ENCODE measurements at regions not wholly inside any gene's neighbourhood (a gene's known extent, or its start where the extent isn't known, plus 50 kb on each side); places are given as distances from the start of the nearest gene placed in this dataset.

DNA sequence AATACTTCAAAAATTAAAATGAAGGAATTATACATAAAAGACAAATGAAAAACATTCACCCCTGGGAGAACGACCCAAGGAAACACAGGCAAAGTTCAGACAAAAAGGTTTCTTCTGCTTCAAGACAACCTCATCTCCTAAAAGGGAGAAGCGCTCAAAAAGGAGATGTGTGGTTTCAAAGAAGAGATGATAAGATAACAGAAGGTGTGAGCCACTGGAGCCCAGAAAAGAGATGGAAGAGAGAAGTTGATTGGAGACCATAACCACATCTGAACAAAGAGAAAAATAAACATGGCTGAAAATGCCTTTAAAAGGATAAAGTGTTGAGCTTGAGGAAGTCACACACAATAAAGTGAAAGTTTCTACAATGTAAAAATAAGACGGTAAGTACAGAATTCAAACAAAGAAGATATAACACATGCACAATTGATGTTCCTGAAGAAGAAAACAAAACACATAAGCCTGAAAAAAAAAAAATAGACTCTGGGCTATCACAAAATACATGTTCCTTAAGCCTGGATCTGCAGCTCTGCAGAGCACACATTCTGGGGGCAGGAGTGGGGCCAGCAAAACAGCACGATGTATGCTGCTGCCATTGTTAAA, 51.6 kb upstream of the C14orf180 start:
- TF ChIP-seq HDGF (IDR thresholded peaks at IDR 0.05; ENCODE audit: borderline replicate concordance) = no peak
- TF ChIP-seq CTBP1 (IDR thresholded peaks at IDR 0.05; ENCODE audit: borderline replicate concordance) = no peak
- TF ChIP-seq SP1 (IDR thresholded peaks at IDR 0.05) = no peak
- TF ChIP-seq FOXM1 (IDR thresholded peaks at IDR 0.05; ENCODE audit: borderline replicate concordance) = no peak
- no peak for TF ChIP-seq L3MBTL2 (conservative IDR thresholded peaks at IDR 0.05)
- no peak for TF ChIP-seq TARDBP (IDR thresholded peaks at IDR 0.05)

Measured in HEK293T (cell line).